ENCODE measurements at regions not wholly inside any gene's neighbourhood (a gene's known extent, or its start where the extent isn't known, plus 50 kb on each side); places are given as distances from the start of the nearest gene placed in this dataset.

- in situ Hi-C loops (cut with MboI; ENCODE audit: low sequenced_read_pairs, unreplicated experiment), result no loop called here
- no peak for DNase-seq (ENCODE audit: low spot score)
- no peak for TF ChIP-seq CTCF (IDR thresholded peaks at IDR 0.05; ENCODE audit: borderline replicate concordance, control extremely low read depth, extremely low read depth, insufficient read depth, missing control alignments)
These were observed 402.7 kb upstream of the ZNF608 start for GRCh38 chr5:125149110-125149509.

- DNase-seq (ENCODE audit: low spot score), result no peak
- in situ Hi-C loops (cut with MboI; ENCODE audit: low sequenced_read_pairs, unreplicated experiment), result no loop called here
These were observed 403.1 kb upstream of the ZNF608 start for GRCh38 chr5:125149527-125149926.

GRCh38 chr5:125150041-125150669, 403.7 kb upstream of the ZNF608 start:
- TF ChIP-seq CTCF (IDR thresholded peaks at IDR 0.05; ENCODE audit: borderline replicate concordance, control extremely low read depth, extremely low read depth, insufficient read depth, missing control alignments), result no peak
- in situ Hi-C loops (cut with MboI; ENCODE audit: low sequenced_read_pairs, unreplicated experiment), result no loop called here
- DNase-seq (ENCODE audit: low spot score), result no peak

More at GRCh38 chr5:125149527-125149926, 403.1 kb upstream of the ZNF608 start:
- TF ChIP-seq CTCF (IDR thresholded peaks at IDR 0.05; ENCODE audit: borderline replicate concordance, control extremely low read depth, extremely low read depth, insufficient read depth, missing control alignments), result no peak

- in situ Hi-C loops (cut with MboI; ENCODE audit: low sequenced_read_pairs, unreplicated experiment), result no loop called here
- no peak for DNase-seq (ENCODE audit: low spot score)
- TF ChIP-seq CTCF (IDR thresholded peaks at IDR 0.05; ENCODE audit: borderline replicate concordance, control extremely low read depth, extremely low read depth, insufficient read depth, missing control alignments), result no peak
These were observed 404.9 kb upstream of the ZNF608 start for GRCh38 chr5:125151150-125151900.

GRCh38 chr5:125152044-125152443, 405.6 kb upstream of the ZNF608 start:
- DNase-seq (ENCODE audit: low spot score), result no peak
- TF ChIP-seq CTCF (IDR thresholded peaks at IDR 0.05; ENCODE audit: borderline replicate concordance, control extremely low read depth, extremely low read depth, insufficient read depth, missing control alignments), result no peak
- in situ Hi-C loops (cut with MboI; ENCODE audit: low sequenced_read_pairs, unreplicated experiment), result no loop called here

- TF ChIP-seq CTCF (IDR thresholded peaks at IDR 0.05; ENCODE audit: borderline replicate concordance, control extremely low read depth, extremely low read depth, insufficient read depth, missing control alignments), result no peak
- no peak for DNase-seq (ENCODE audit: low spot score)
- in situ Hi-C loops (cut with MboI; ENCODE audit: low sequenced_read_pairs, unreplicated experiment), result no loop called here
These were observed 406.2 kb upstream of the ZNF608 start for GRCh38 chr5:125152461-125153189.

Data from GM13976 (cell line).